ENCODE measurements at regions not wholly inside any gene's neighbourhood (a gene's known extent, or its start where the extent isn't known, plus 50 kb on each side); places are given as distances from the start of the nearest gene placed in this dataset.

GRCh38 chr16:65665586-65665985 lies 543.7 kb upstream of the CDH11 start:
- TF ChIP-seq XBP1 (CRISPR knock-in tag; IDR thresholded peaks at IDR 0.05) (no peak), CREB3 (CRISPR knock-in tag; IDR thresholded peaks at IDR 0.05) (no peak), SMARCC2 (IDR thresholded peaks at IDR 0.05) (no peak), RAD21 (CRISPR knock-in tag; IDR thresholded peaks at IDR 0.05) (no peak), RBFOX2 (IDR thresholded peaks at IDR 0.05; ENCODE audit: low read depth, low read length) (no peak), ZNF839 (CRISPR knock-in tag; IDR thresholded peaks at IDR 0.05; ENCODE audit: borderline replicate concordance) (no peak)
